ENCODE measurements at regions not wholly inside any gene's neighbourhood (a gene's known extent, or its start where the extent isn't known, plus 50 kb on each side); places are given as distances from the start of the nearest gene placed in this dataset.

- H3K9ac ChIP-seq (ENCODE audit: low read length) = no peak overlapping the region
- no peaks in the 10 kb centered on the region for H3K27me3 ChIP-seq (ENCODE audit: insufficient read depth, low read length)
- H3K9me2 ChIP-seq (ENCODE audit: low read depth, low read length) = no peaks in the 10 kb centered on the region
- H3K9me3 ChIP-seq (ENCODE audit: low read length) = no peaks in the 10 kb centered on the region
- H3F3A ChIP-seq (ENCODE audit: insufficient read depth, low read length) = no peaks in the 10 kb centered on the region
- H4K20me1 ChIP-seq (ENCODE audit: insufficient read depth, low read length) = no peaks in the 10 kb centered on the region
- H3K36me3 ChIP-seq (ENCODE audit: insufficient read depth, low read length) = no peaks in the 10 kb centered on the region
- H3K4me1 ChIP-seq (ENCODE audit: insufficient read depth, low read length, severe bottlenecking) = no peaks in the 10 kb centered on the region
- no peak overlapping the region for H3K4me2 ChIP-seq (ENCODE audit: low read length)
- no peak overlapping the region for H3K4me3 ChIP-seq (ENCODE audit: low read depth, low read length, poor library complexity, severe bottlenecking)
- H2AFZ ChIP-seq (ENCODE audit: low read length) = no peak overlapping the region
- no peak overlapping the region for H3K27ac ChIP-seq (ENCODE audit: low read depth, low read length, poor library complexity, severe bottlenecking)
- no peaks in the 10 kb centered on the region for H3K79me2 ChIP-seq (ENCODE audit: insufficient read depth, low read length)
- TF ChIP-seq CTCF (IDR thresholded peaks at IDR 0.05; ENCODE audit: low read length) (no peak), EZH2 (IDR thresholded peaks at IDR 0.05; ENCODE audit: borderline replicate concordance, low read length) (no peak)
These were observed 1545.5 kb downstream of the SUCLG1 start for GRCh38 chr2:82913566-82913965.

- H3K9me2 ChIP-seq (ENCODE audit: low read depth, low read length) = no peaks in the 10 kb centered on the region
- no peak overlapping the region for H3K27ac ChIP-seq (ENCODE audit: low read depth, low read length, poor library complexity, severe bottlenecking)
- H4K20me1 ChIP-seq (ENCODE audit: insufficient read depth, low read length) = no peaks in the 10 kb centered on the region
- no peak overlapping the region for H3K9ac ChIP-seq (ENCODE audit: low read length)
- no peak overlapping the region for H2AFZ ChIP-seq (ENCODE audit: low read length)
- no peaks in the 10 kb centered on the region for H3K9me3 ChIP-seq (ENCODE audit: low read length)
- H3K27me3 ChIP-seq (ENCODE audit: insufficient read depth, low read length) = no peaks in the 10 kb centered on the region
- no peaks in the 10 kb centered on the region for H3K36me3 ChIP-seq (ENCODE audit: insufficient read depth, low read length)
- H3K79me2 ChIP-seq (ENCODE audit: insufficient read depth, low read length) = no peaks in the 10 kb centered on the region
- H3F3A ChIP-seq (ENCODE audit: insufficient read depth, low read length) = no peaks in the 10 kb centered on the region
- H3K4me2 ChIP-seq (ENCODE audit: low read length) = no peak overlapping the region
- no peak overlapping the region for H3K4me3 ChIP-seq (ENCODE audit: low read depth, low read length, poor library complexity, severe bottlenecking)
- no peak for TF ChIP-seq CTCF (IDR thresholded peaks at IDR 0.05; ENCODE audit: low read length)
- no peak for TF ChIP-seq EZH2 (IDR thresholded peaks at IDR 0.05; ENCODE audit: borderline replicate concordance, low read length)
- no peaks in the 10 kb centered on the region for H3K4me1 ChIP-seq (ENCODE audit: insufficient read depth, low read length, severe bottlenecking)
These were observed 1563.0 kb downstream of the SUCLG1 start for GRCh38 chr2:82896117-82896516.

- H3K27ac ChIP-seq (ENCODE audit: low read depth, low read length, poor library complexity, severe bottlenecking) = no peak overlapping the region
- H2AFZ ChIP-seq (ENCODE audit: low read length) = no peak overlapping the region
- H3K9me3 ChIP-seq (ENCODE audit: low read length) = no peaks in the 10 kb centered on the region
- no peaks in the 10 kb centered on the region for H4K20me1 ChIP-seq (ENCODE audit: insufficient read depth, low read length)
- H3K4me1 ChIP-seq (ENCODE audit: insufficient read depth, low read length, severe bottlenecking) = no peaks in the 10 kb centered on the region
- H3K27me3 ChIP-seq (ENCODE audit: insufficient read depth, low read length) = no peaks in the 10 kb centered on the region
- H3F3A ChIP-seq (ENCODE audit: insufficient read depth, low read length) = no peaks in the 10 kb centered on the region
- no peaks in the 10 kb centered on the region for H3K36me3 ChIP-seq (ENCODE audit: insufficient read depth, low read length)
- H3K4me3 ChIP-seq (ENCODE audit: low read depth, low read length, poor library complexity, severe bottlenecking) = no peak overlapping the region
- H3K4me2 ChIP-seq (ENCODE audit: low read length) = no peak overlapping the region
- TF ChIP-seq CTCF (IDR thresholded peaks at IDR 0.05; ENCODE audit: low read length) (no peak), EZH2 (IDR thresholded peaks at IDR 0.05; ENCODE audit: borderline replicate concordance, low read length) (no peak)
- no peak overlapping the region for H3K9ac ChIP-seq (ENCODE audit: low read length)
- H3K79me2 ChIP-seq (ENCODE audit: insufficient read depth, low read length) = no peaks in the 10 kb centered on the region
- no peaks in the 10 kb centered on the region for H3K9me2 ChIP-seq (ENCODE audit: low read depth, low read length)
These were observed 1565.9 kb downstream of the SUCLG1 start for GRCh38 chr2:82893190-82893589.
